Effector memory CD8-positive, alpha-beta T cell (primary cell): ENCODE measurements at regions not wholly inside any gene's neighbourhood (a gene's known extent, or its start where the extent isn't known, plus 50 kb on each side); places are given as distances from the start of the nearest gene placed in this dataset.
A peak's percentile ranks its signal among the peaks of the same experiment; 100 is the strongest.

Source experiments
- ATAC-seq: fragments of 150-1000 bp; cut with Tn5 transposase; replicated peaks from 2 replicates; pipeline ENCODE4 v1.10.0; 2021; ENCODE audit warnings: mild to moderate bottlenecking, moderate library complexity
- DNase-seq, 3 experiments: peaks; one replicate each; pipeline ENCODE4 v3.0.0; 2021
- H3K27ac Mint-ChIP-seq, 2 donors: one replicate each; pipeline ENCODE4 v1.8.0; 2022; ENCODE audit warnings: mild to moderate bottlenecking in 2 of 2, mixed read lengths in 2 of 2, moderate library complexity in 2 of 2
- H3K27me3 Mint-ChIP-seq, 2 donors: one replicate each; pipeline ENCODE4 v1.8.0; 2022; ENCODE audit warnings: mixed read lengths in 2 of 2
- H3K36me3 Mint-ChIP-seq: one replicate; pipeline ENCODE4 v1.8.0; 2022; ENCODE audit warnings: mild to moderate bottlenecking, moderate library complexity, mixed read lengths; ENCODE audit not compliant: insufficient read depth
- H3K4me1 Mint-ChIP-seq, 2 donors: one replicate each; pipeline ENCODE4 v1.8.0; 2022; ENCODE audit warnings: low read depth in 2 of 2, mixed read lengths in 2 of 2
- H3K4me3 Mint-ChIP-seq, 2 donors: one replicate each; pipeline ENCODE4 v1.8.0; 2022; ENCODE audit warnings: mild to moderate bottlenecking in 2 of 2, mixed read lengths in 2 of 2, moderate library complexity in 2 of 2
- H3K9me3 Mint-ChIP-seq, 2 donors: one replicate each; pipeline ENCODE4 v1.8.0; 2022; ENCODE audit warnings: mixed read lengths in 2 of 2

GRCh38 chr3:8279886-8280550 is 221.6 kb upstream of the LMCD1 start:
- H3K27me3 Mint-ChIP-seq: peaks cover 0 to 9% of the 10 kb centered on the region in 2 donors
- no peak for DNase-seq
- H3K4me1 Mint-ChIP-seq: no peaks in the 10 kb centered on the region
- ATAC-seq: no peak
- H3K4me3 Mint-ChIP-seq: no peak overlapping the region
- no peak overlapping the region for H3K27ac Mint-ChIP-seq
- no peaks in the 10 kb centered on the region for H3K36me3 Mint-ChIP-seq
- no peaks in the 10 kb centered on the region for H3K9me3 Mint-ChIP-seq

GRCh38 chr3:8282541-8283165 is 219.0 kb upstream of the LMCD1 start:
- peaks cover 4 to 9% of the 10 kb centered on the region in 2 donors for H3K27me3 Mint-ChIP-seq
- ATAC-seq: no peak

GRCh38 chr3:8283193-8283592 is 218.4 kb upstream of the LMCD1 start:
- no peak for ATAC-seq
- peaks cover 4 to 9% of the 10 kb centered on the region in 2 donors for H3K27me3 Mint-ChIP-seq
- no peak overlapping the region for H3K4me3 Mint-ChIP-seq
- DNase-seq: no peak
- no peaks in the 10 kb centered on the region for H3K36me3 Mint-ChIP-seq
- no peak overlapping the region for H3K27ac Mint-ChIP-seq
- no peaks in the 10 kb centered on the region for H3K4me1 Mint-ChIP-seq
- H3K9me3 Mint-ChIP-seq: no peaks in the 10 kb centered on the region

More at GRCh38 chr3:8282541-8283165, 219.0 kb upstream of the LMCD1 start:
- no peak overlapping the region for H3K4me3 Mint-ChIP-seq
- H3K27ac Mint-ChIP-seq: no peak overlapping the region
- no peaks in the 10 kb centered on the region for H3K9me3 Mint-ChIP-seq
- no peak for DNase-seq
- no peaks in the 10 kb centered on the region for H3K4me1 Mint-ChIP-seq
- H3K36me3 Mint-ChIP-seq: no peaks in the 10 kb centered on the region

- Mint-ChIP-seq H3K27ac (no peak overlapping the region), H3K36me3 (no peaks in the 10 kb centered on the region), H3K4me1 (no peaks in the 10 kb centered on the region), H3K27me3 (peaks cover 4% of the 10 kb centered on the region in 2 donors), H3K4me3 (no peak overlapping the region), H3K9me3 (no peaks in the 10 kb centered on the region)
- ATAC-seq (no peak), DNase-seq (no peak)
Measured at GRCh38 chr3:8286086-8286485, 215.5 kb upstream of the LMCD1 start.

GRCh38 chr3:8286749-8287148 is 214.9 kb upstream of the LMCD1 start:
- ATAC-seq (no peak), DNase-seq (no peak)
- Mint-ChIP-seq H3K4me1 (no peaks in the 10 kb centered on the region), H3K27ac (no peak overlapping the region), H3K4me3 (no peak overlapping the region), H3K27me3 (peaks cover 4 to 5% of the 10 kb centered on the region in 2 donors), H3K36me3 (no peaks in the 10 kb centered on the region), H3K9me3 (no peaks in the 10 kb centered on the region)

GRCh38 chr3:8290611-8291010 is 211.0 kb upstream of the LMCD1 start:
- no peaks in the 10 kb centered on the region for H3K36me3 Mint-ChIP-seq
- no peak overlapping the region for H3K27ac Mint-ChIP-seq
- H3K4me1 Mint-ChIP-seq: no peaks in the 10 kb centered on the region
- peaks cover 1 to 8% of the 10 kb centered on the region in 2 donors for H3K27me3 Mint-ChIP-seq
- DNase-seq (no peak), ATAC-seq (no peak)
- H3K9me3 Mint-ChIP-seq: no peaks in the 10 kb centered on the region
- no peak overlapping the region for H3K4me3 Mint-ChIP-seq

GRCh38 chr3:8296461-8296860 is 205.2 kb upstream of the LMCD1 start:
- DNase-seq (no peak), ATAC-seq (no peak)
- H3K36me3 Mint-ChIP-seq: no peaks in the 10 kb centered on the region
- H3K4me3 Mint-ChIP-seq: no peak overlapping the region
- H3K4me1 Mint-ChIP-seq: peaks cover under 1% of the 10 kb centered on the region in 2 donors
- H3K9me3 Mint-ChIP-seq: no peaks in the 10 kb centered on the region
- H3K27me3 Mint-ChIP-seq: peaks cover 5 to 6% of the 10 kb centered on the region in 2 donors
- H3K27ac Mint-ChIP-seq: no peak overlapping the region

- no peak for DNase-seq
- H3K27me3 Mint-ChIP-seq: peaks cover 0 to 9% of the 10 kb centered on the region in 2 donors
- H3K4me1 Mint-ChIP-seq: peaks cover 5 to 6% of the 10 kb centered on the region in 2 donors
- no peaks in the 10 kb centered on the region for H3K9me3 Mint-ChIP-seq
- H3K27ac Mint-ChIP-seq: no peak overlapping the region
- ATAC-seq: no peak
- H3K4me3 Mint-ChIP-seq: no peak overlapping the region
- H3K36me3 Mint-ChIP-seq: no peaks in the 10 kb centered on the region
Measured at GRCh38 chr3:8298021-8298954, 203.3 kb upstream of the LMCD1 start.

- H3K9me3 Mint-ChIP-seq: no peaks in the 10 kb centered on the region
- H3K27ac Mint-ChIP-seq: peak overlapping the region; percentile 44 to 80
- peaks cover 0 to 17% of the 10 kb centered on the region in 2 donors for H3K27me3 Mint-ChIP-seq
- ATAC-seq: peak; percentile 46
- H3K4me3 Mint-ChIP-seq: no peak overlapping the region
- DNase-seq: peak in 1 of 3 experiments; percentile 9
- no peaks in the 10 kb centered on the region for H3K36me3 Mint-ChIP-seq
- H3K4me1 Mint-ChIP-seq: peaks cover 5 to 6% of the 10 kb centered on the region in 2 donors
Measured at GRCh38 chr3:8301977-8302735, 199.5 kb upstream of the LMCD1 start.

GRCh38 chr3:8303466-8303865 is 198.2 kb upstream of the LMCD1 start:
- DNase-seq: no peak
- H3K9me3 Mint-ChIP-seq: no peaks in the 10 kb centered on the region
- no peak overlapping the region for H3K27ac Mint-ChIP-seq
- H3K36me3 Mint-ChIP-seq: no peaks in the 10 kb centered on the region
- peaks cover 5 to 6% of the 10 kb centered on the region in 2 donors for H3K4me1 Mint-ChIP-seq
- no peak for ATAC-seq
- H3K4me3 Mint-ChIP-seq: no peak overlapping the region
- H3K27me3 Mint-ChIP-seq: peaks cover 0 to 17% of the 10 kb centered on the region in 2 donors

GRCh38 chr3:8305371-8305770 is 196.3 kb upstream of the LMCD1 start:
- peaks cover 0 to 13% of the 10 kb centered on the region in 2 donors for H3K27me3 Mint-ChIP-seq
- no peak for DNase-seq
- no peak for ATAC-seq
- no peaks in the 10 kb centered on the region for H3K9me3 Mint-ChIP-seq
- H3K4me3 Mint-ChIP-seq: no peak overlapping the region
- peaks cover 5 to 6% of the 10 kb centered on the region in 2 donors for H3K4me1 Mint-ChIP-seq
- no peak overlapping the region for H3K27ac Mint-ChIP-seq
- no peaks in the 10 kb centered on the region for H3K36me3 Mint-ChIP-seq

GRCh38 chr3:8307545-8308110 is 194.0 kb upstream of the LMCD1 start:
- Mint-ChIP-seq H3K9me3 (no peaks in the 10 kb centered on the region), H3K4me3 (no peak overlapping the region), H3K27me3 (peaks cover 0 to 9% of the 10 kb centered on the region in 2 donors), H3K36me3 (no peaks in the 10 kb centered on the region), H3K27ac (no peak overlapping the region), H3K4me1 (no peaks in the 10 kb centered on the region)
- DNase-seq (no peak), ATAC-seq (no peak)

- no peaks in the 10 kb centered on the region for H3K4me1 Mint-ChIP-seq
- no peak overlapping the region for H3K4me3 Mint-ChIP-seq
- H3K36me3 Mint-ChIP-seq: peaks cover 3% of the 10 kb centered on the region
- H3K27ac Mint-ChIP-seq: no peak overlapping the region
- ATAC-seq (no peak), DNase-seq (no peak)
- peaks cover 0 to 15% of the 10 kb centered on the region in 2 donors for H3K27me3 Mint-ChIP-seq
- H3K9me3 Mint-ChIP-seq: no peaks in the 10 kb centered on the region
Measured at GRCh38 chr3:8311321-8311720, 190.3 kb upstream of the LMCD1 start.
